Upper lobe of left lung (tissue), 6 donors: ENCODE measurements at regions not wholly inside any gene's neighbourhood (a gene's known extent, or its start where the extent isn't known, plus 50 kb on each side); places are given as distances from the start of the nearest gene placed in this dataset.

Experiments used
- ATAC-seq, 2 donors: fragments of 200-7000 bp; cut with Tn5 transposase; one replicate each; pipeline ENCODE4 v1.9.1; 2022; ENCODE audit warnings: mild to moderate bottlenecking in 2 of 2, moderate library complexity in 2 of 2; ENCODE audit not compliant: low FRiP score in 2 of 2
- DNase-seq, 2 donors: peaks; one replicate each; pipeline ENCODE4 v3.0.0-alpha.2; 2019 to 2020
- H3K27ac ChIP-seq, 4 donors: fragments of 200-600 bp; sonication (generic); one replicate each; pipeline ENCODE4 v1.5.1; 2016 to 2019
- H3K27me3 ChIP-seq, 4 donors: fragments of 200-600 bp; sonication (generic); one replicate each; pipeline ENCODE4 v1.5.1; 2017 to 2019
- H3K36me3 ChIP-seq, 4 donors: fragments of 200-600 bp; sonication (generic); one replicate each; pipeline ENCODE4 v1.5.1; 2016 to 2019
- H3K4me1 ChIP-seq, 4 donors: fragments of 200-600 bp; sonication (generic); one replicate each; pipeline ENCODE4 v1.5.1; 2018 to 2019
- H3K4me3 ChIP-seq, 4 donors: fragments of 200-600 bp; sonication (generic); one replicate each; pipeline ENCODE4 v1.5.1; 2017 to 2019; ENCODE audit warnings: mild to moderate bottlenecking in 2 of 4, moderate library complexity in 1 of 4
- H3K9me3 ChIP-seq, 4 donors: fragments of 200-600 bp; sonication (generic); one replicate each; pipeline ENCODE4 v1.5.1; 2018 to 2019
- CTCF ChIP-seq, 6 experiments: fragments of 450-650 bp in 4 of 6; fragments of 200-600 bp in 2 of 6; sonication (generic) in 2 of 6; IDR thresholded peaks; one replicate each; pipeline ENCODE4 v1.5.1; 2016 to 2019; ENCODE audit warnings: antibody characterized with exemption in 6 of 6
- EP300 ChIP-seq, 4 donors: sonication (generic); formaldehyde crosslinking; IDR thresholded peaks; one replicate each; pipeline ENCODE4 v1.5.1; 2017; ENCODE audit warnings: antibody characterized with exemption in 4 of 4, control low read depth in 2 of 4
- POLR2A ChIP-seq, 4 donors: fragments of 450-650 bp; IDR thresholded peaks; one replicate each; pipeline ENCODE4 v1.5.1; 2016 to 2017; ENCODE audit warnings: antibody characterized with exemption in 4 of 4, mild to moderate bottlenecking in 2 of 4
- POLR2AphosphoS5 ChIP-seq, 2 donors: sonication (generic); formaldehyde crosslinking; IDR thresholded peaks; one replicate each; pipeline ENCODE4 v1.5.1; 2017; ENCODE audit warnings: antibody characterized with exemption in 2 of 2
- WGBS, 2 donors: methylation state at CpG; one replicate each; pipeline ENCODE4 v1.1.5; 2017 to 2018; 5-methylcytosine and 5-hydroxymethylcytosine counted together
- donor health status: DM: no; HTN: no; CAD: no; lungs with moderate emphysema.
- donor health status: DM: no; HTN: yes; CAD: no; lungs with severe emphysema.

GRCh38 chr2:56754627-56755026, 570.8 kb downstream of the CCDC85A start:
- H3K4me1 ChIP-seq = no peaks in the 10 kb centered on the region
- no peak overlapping the region for H3K27ac ChIP-seq
- H3K36me3 ChIP-seq = no peaks in the 10 kb centered on the region
- no peaks in the 10 kb centered on the region for H3K27me3 ChIP-seq
- 78 to 82% methylated on average over 1 of the region's 1 CpG for WGBS, 2 donors
- DNase-seq = no peak
- TF ChIP-seq EP300 (IDR thresholded peaks at IDR 0.05) (no peak), POLR2AphosphoS5 (IDR thresholded peaks at IDR 0.05) (no peak), POLR2A (IDR thresholded peaks at IDR 0.05) (no peak), CTCF (IDR thresholded peaks at IDR 0.05) (no peak)
- no peak for ATAC-seq
- no peaks in the 10 kb centered on the region for H3K9me3 ChIP-seq
- H3K4me3 ChIP-seq = no peak overlapping the region

- Histone ChIP-seq H3K4me1 (no peaks in the 10 kb centered on the region), H3K36me3 (no peaks in the 10 kb centered on the region), H3K27me3 (no peaks in the 10 kb centered on the region), H3K27ac (no peak overlapping the region), H3K4me3 (no peak overlapping the region), H3K9me3 (peaks cover 0 to 8% (median 0%) of the 10 kb centered on the region in 4 donors)
- no peak for TF ChIP-seq POLR2AphosphoS5 (IDR thresholded peaks at IDR 0.05)
- no peak for TF ChIP-seq CTCF (IDR thresholded peaks at IDR 0.05)
- TF ChIP-seq EP300 (IDR thresholded peaks at IDR 0.05) = no peak
- TF ChIP-seq POLR2A (IDR thresholded peaks at IDR 0.05) = no peak
- no peak for ATAC-seq
- DNase-seq = no peak
- 74 to 75% methylated on average over 2 of the region's 2 CpGs for WGBS, 2 donors
Observed at GRCh38 chr2:56757884-56758545, 574.2 kb downstream of the CCDC85A start.

GRCh38 chr2:56763683-56764082, 579.9 kb downstream of the CCDC85A start:
- no peak for ATAC-seq
- WGBS, 2 donors = 77 to 87% methylated on average over 2 of the region's 2 CpGs

GRCh38 chr2:56768973-56769372, 585.2 kb downstream of the CCDC85A start:
- no peaks in the 10 kb centered on the region for H3K4me1 ChIP-seq
- ATAC-seq (no peak), DNase-seq (no peak)
- no peaks in the 10 kb centered on the region for H3K27me3 ChIP-seq
- no peak for TF ChIP-seq EP300 (IDR thresholded peaks at IDR 0.05)
- no peak for TF ChIP-seq CTCF (IDR thresholded peaks at IDR 0.05)
- no peak for TF ChIP-seq POLR2A (IDR thresholded peaks at IDR 0.05)
- TF ChIP-seq POLR2AphosphoS5 (IDR thresholded peaks at IDR 0.05) = no peak
- H3K4me3 ChIP-seq = no peak overlapping the region
- H3K27ac ChIP-seq = no peak overlapping the region
- H3K36me3 ChIP-seq = no peaks in the 10 kb centered on the region
- H3K9me3 ChIP-seq = no peaks in the 10 kb centered on the region

More at GRCh38 chr2:56763683-56764082, 579.9 kb downstream of the CCDC85A start:
- Histone ChIP-seq H3K27me3 (no peaks in the 10 kb centered on the region), H3K36me3 (no peaks in the 10 kb centered on the region), H3K4me3 (no peak overlapping the region), H3K4me1 (no peaks in the 10 kb centered on the region), H3K27ac (no peak overlapping the region), H3K9me3 (peaks cover 0 to 8% (median 0%) of the 10 kb centered on the region in 4 donors)
- no peak for DNase-seq
- no peak for TF ChIP-seq POLR2AphosphoS5 (IDR thresholded peaks at IDR 0.05)
- TF ChIP-seq EP300 (IDR thresholded peaks at IDR 0.05) = no peak
- TF ChIP-seq POLR2A (IDR thresholded peaks at IDR 0.05) = no peak
- TF ChIP-seq CTCF (IDR thresholded peaks at IDR 0.05) = no peak

GRCh38 chr2:56770490-56770889, 586.7 kb downstream of the CCDC85A start:
- H3K4me1 ChIP-seq = no peaks in the 10 kb centered on the region
- no peak overlapping the region for H3K27ac ChIP-seq
- TF ChIP-seq POLR2A (IDR thresholded peaks at IDR 0.05) (no peak), POLR2AphosphoS5 (IDR thresholded peaks at IDR 0.05) (no peak), EP300 (IDR thresholded peaks at IDR 0.05) (no peak), CTCF (IDR thresholded peaks at IDR 0.05) (no peak)
- H3K9me3 ChIP-seq = no peaks in the 10 kb centered on the region
- DNase-seq = no peak
- H3K36me3 ChIP-seq = no peaks in the 10 kb centered on the region
- H3K4me3 ChIP-seq = no peak overlapping the region
- 55 to 65% methylated on average over 2 of the region's 2 CpGs for WGBS, 2 donors
- no peaks in the 10 kb centered on the region for H3K27me3 ChIP-seq
- ATAC-seq = no peak
